ENCODE measurements at regions not wholly inside any gene's neighbourhood (a gene's known extent, or its start where the extent isn't known, plus 50 kb on each side); places are given as distances from the start of the nearest gene placed in this dataset.
"Not testable (repeated sequence)": the region's sequence is repeated elsewhere in the genome, so short reads cannot be mapped to it uniquely, and the experiment has no call there.

DNA sequence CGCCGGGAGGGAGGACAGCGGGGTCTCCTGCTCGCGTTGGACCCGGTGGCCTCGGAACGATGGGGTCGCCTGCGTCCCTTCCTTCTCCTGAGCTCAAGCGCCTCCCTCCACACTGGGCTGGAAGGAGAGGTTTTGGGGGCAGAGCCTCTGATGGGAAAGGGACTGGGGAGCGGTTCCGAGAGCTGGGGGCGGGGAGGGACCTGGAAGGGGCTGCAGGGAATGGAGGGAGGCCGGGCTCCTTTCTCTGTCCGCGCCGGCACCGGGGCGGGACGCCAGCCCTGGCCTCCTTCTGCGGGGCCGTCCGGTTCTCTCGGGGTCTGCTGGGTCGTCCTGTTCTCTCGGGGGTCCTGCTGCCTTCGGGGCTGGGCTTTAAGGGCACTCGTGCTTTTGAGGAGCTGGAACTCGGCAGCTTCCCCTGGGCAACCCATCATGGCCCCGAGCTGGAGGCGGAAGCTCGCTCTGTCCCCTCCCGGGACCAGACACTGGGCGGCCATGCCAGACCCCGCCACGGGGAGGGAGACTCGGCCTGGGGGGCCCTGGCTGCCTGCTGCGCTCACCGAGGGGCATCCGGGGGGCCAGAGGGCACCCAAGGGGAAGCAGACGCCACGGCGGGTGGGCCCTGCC, 3956.7 kb upstream of the TPTE start:
- TF ChIP-seq, protein P1, sequence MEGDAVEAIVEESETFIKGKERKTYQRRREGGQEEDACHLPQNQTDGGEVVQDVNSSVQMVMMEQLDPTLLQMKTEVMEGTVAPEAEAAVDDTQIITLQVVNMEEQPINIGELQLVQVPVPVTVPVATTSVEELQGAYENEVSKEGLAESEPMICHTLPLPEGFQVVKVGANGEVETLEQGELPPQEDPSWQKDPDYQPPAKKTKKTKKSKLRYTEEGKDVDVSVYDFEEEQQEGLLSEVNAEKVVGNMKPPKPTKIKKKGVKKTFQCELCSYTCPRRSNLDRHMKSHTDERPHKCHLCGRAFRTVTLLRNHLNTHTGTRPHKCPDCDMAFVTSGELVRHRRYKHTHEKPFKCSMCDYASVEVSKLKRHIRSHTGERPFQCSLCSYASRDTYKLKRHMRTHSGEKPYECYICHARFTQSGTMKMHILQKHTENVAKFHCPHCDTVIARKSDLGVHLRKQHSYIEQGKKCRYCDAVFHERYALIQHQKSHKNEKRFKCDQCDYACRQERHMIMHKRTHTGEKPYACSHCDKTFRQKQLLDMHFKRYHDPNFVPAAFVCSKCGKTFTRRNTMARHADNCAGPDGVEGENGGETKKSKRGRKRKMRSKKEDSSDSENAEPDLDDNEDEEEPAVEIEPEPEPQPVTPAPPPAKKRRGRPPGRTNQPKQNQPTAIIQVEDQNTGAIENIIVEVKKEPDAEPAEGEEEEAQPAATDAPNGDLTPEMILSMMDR (tag by site-specific recombination; IDR thresholded peaks at IDR 0.05), result not testable (repeated sequence)
- TF ChIP-seq ZNF184 (tag by site-specific recombination; IDR thresholded peaks at IDR 0.05); MEIS1 (CRISPR knock-in tag; IDR thresholded peaks at IDR 0.05; ENCODE audit: borderline replicate concordance); PRDM1 (tag by site-specific recombination; IDR thresholded peaks at IDR 0.05): not testable (repeated sequence)
- TF ChIP-seq, protein P2, sequence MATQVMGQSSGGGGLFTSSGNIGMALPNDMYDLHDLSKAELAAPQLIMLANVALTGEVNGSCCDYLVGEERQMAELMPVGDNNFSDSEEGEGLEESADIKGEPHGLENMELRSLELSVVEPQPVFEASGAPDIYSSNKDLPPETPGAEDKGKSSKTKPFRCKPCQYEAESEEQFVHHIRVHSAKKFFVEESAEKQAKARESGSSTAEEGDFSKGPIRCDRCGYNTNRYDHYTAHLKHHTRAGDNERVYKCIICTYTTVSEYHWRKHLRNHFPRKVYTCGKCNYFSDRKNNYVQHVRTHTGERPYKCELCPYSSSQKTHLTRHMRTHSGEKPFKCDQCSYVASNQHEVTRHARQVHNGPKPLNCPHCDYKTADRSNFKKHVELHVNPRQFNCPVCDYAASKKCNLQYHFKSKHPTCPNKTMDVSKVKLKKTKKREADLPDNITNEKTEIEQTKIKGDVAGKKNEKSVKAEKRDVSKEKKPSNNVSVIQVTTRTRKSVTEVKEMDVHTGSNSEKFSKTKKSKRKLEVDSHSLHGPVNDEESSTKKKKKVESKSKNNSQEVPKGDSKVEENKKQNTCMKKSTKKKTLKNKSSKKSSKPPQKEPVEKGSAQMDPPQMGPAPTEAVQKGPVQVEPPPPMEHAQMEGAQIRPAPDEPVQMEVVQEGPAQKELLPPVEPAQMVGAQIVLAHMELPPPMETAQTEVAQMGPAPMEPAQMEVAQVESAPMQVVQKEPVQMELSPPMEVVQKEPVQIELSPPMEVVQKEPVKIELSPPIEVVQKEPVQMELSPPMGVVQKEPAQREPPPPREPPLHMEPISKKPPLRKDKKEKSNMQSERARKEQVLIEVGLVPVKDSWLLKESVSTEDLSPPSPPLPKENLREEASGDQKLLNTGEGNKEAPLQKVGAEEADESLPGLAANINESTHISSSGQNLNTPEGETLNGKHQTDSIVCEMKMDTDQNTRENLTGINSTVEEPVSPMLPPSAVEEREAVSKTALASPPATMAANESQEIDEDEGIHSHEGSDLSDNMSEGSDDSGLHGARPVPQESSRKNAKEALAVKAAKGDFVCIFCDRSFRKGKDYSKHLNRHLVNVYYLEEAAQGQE (tag by site-specific recombination; IDR thresholded peaks at IDR 0.05), result not testable (repeated sequence)
